GM18861 (cell line): ENCODE measurements at regions not wholly inside any gene's neighbourhood (a gene's known extent, or its start where the extent isn't known, plus 50 kb on each side); places are given as distances from the start of the nearest gene placed in this dataset.
"Not testable (repeated sequence)": the region's sequence is repeated elsewhere in the genome, so short reads cannot be mapped to it uniquely, and the experiment has no call there.

Experiments used
- ATAC-seq: cut with Tn5 transposase; IDR thresholded peaks from one replicate; pipeline ENCODE4 v1.9.1; 2021; ENCODE audit not compliant: unreplicated experiment

- ATAC-seq, result not testable (repeated sequence)
Observed at GRCh38 chr3:164003016-164003415, 1075.3 kb downstream of the SI start.

GRCh38 chr3:163983940-163984339, 1094.4 kb downstream of the SI start:
- ATAC-seq, result no peak

GRCh38 chr3:163971861-163972260, 1106.4 kb downstream of the SI start:
- ATAC-seq, result no peak

DNA sequence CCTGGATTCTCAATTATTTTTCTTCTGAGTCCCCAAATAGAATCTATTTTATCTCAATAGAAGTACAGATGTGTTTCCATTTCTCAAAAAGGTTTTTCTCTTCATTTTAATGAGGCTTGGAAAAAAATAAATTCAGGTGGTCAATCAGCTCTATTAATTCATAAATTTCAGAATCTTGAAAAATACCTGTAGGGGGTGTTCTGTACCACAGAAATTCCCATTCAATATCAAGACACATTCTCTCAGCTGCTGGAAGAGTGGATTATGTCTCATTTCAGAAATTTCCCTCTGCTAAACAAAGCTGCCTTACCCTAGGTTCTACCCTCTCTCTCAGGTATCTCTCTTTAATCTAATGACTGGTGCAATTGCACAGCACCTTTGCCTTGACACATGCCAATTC, 1121.2 kb downstream of the SI start:
- ATAC-seq, result no peak

DNA sequence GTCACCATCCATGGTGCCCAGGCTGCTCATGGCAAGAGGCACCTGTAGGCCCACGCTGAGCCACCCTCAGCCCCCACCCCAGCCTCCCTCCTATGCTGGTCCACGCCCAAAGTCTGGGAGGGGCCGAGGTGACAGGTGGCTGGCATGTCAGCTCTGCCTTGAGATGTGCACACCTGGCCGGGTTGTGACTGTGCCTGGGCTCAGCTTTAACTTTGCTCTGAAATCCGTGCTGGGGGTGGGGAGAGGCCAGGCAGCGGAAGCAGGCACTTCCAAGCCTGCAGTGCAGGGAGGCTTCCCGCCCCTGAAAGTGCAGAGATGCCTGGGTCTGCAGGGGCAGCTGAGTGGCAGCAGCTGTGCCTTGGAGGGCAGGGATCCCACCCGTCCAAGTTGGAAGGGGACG, 1124.8 kb downstream of the SI start:
- ATAC-seq, result no peak

DNA sequence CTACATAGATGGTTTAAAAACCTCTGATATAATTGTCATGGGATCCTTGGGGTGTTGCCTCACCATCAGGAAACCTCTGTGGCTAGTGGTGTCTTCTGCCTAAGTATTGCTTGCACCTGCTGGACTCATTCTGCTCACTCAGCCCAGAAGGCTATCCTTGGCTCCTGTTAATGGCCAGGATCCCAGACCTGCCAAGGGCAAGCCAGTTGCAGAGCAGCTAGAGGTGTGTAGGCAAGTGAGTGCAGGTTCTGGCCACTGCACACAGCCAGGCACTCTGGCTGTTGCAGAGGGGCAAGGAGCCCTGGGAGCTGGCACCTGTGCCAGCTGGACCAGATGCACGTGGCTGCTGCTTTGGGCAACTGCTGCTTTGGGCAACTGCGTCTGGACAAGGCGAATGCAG, 1125.8 kb downstream of the SI start:
- no peak for ATAC-seq

GRCh38 chr3:163951397-163951987, 1126.8 kb downstream of the SI start:
- ATAC-seq, result no peak

GRCh38 chr3:163946785-163947184, 1131.5 kb downstream of the SI start:
- ATAC-seq, result no peak

DNA sequence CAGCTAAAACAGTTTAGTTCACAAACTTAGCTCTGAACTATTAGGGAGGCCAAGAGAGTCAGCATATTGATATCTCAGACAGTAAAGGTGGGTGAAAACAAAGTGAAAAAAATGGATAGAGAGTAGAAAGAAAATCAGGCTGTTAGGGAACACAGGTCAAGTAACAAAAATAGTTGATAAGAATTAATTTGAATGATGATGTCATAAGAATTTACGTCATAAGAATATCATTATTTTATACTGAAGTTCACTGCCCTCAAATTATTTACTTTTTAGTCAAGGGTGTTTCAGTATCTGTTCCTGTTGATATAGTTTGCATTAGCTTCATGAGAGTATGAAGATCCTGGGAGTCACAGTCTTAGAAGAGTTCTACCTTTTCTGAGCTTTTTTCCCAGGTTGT, 1134.6 kb downstream of the SI start:
- no peak for ATAC-seq

GRCh38 chr3:163939926-163940325, 1138.4 kb downstream of the SI start:
- ATAC-seq, result no peak

GRCh38 chr3:163936543-163936942, 1141.8 kb downstream of the SI start:
- no peak for ATAC-seq

DNA sequence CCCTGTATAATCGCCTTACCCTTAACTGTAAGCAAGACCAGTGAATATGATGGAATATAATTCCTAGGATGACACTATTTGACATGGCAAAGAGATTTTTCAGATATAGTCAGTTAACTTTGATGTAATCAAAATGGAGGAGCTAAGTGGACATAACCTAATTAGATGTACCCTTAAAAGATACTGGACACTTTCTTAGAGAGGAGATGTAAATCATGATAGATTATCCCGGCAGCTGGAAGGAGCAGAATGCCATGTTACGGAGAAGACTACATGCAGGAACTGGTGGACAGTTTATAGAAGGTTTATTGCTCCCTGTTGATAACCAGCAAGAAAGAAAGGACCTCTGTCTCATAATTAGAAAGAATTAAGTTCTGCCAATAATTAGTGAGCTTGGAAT, 1142.9 kb downstream of the SI start:
- ATAC-seq, result no peak

- ATAC-seq, result no peak
Observed at GRCh38 chr3:163929069-163929652, 1149.1 kb downstream of the SI start.

DNA sequence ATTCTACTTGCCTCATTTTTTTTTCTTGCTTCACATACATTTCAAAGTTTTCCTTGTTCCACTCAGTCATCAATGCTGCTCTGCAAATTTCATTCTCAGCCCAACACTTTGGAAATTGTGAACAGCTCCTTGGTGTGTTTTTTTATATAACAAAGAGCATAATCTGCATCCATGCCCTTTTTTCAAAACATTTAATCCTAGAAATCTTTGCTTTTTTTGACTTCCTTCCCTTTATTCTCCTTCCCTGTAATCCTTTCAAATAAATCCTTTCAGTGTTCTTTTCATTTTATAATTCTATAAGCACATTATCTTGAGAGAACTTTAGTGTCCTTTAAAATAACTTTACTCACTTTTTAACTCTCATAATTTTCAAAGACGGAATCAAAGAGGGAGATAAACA, 1150.8 kb downstream of the SI start:
- no peak for ATAC-seq

DNA sequence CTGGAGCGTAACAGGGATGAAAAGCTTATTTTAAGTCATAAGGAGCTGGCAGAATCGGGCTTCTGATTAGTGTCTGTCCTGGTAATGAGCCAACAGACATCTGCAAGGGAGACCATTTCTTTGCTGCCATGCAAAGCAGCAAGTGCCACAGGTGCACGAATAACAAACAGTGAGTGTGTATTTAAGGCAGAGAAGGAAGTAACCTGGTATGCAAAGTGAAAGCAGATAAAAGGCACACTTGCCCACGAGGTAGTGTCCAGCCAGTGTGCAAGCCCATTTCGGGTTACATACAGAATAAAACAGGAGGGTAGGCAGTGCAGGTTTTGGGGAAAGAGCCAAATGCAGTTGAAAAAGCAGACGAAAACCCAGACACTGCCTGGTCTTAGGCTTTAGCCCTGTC, 1153.7 kb downstream of the SI start:
- no peak for ATAC-seq

DNA sequence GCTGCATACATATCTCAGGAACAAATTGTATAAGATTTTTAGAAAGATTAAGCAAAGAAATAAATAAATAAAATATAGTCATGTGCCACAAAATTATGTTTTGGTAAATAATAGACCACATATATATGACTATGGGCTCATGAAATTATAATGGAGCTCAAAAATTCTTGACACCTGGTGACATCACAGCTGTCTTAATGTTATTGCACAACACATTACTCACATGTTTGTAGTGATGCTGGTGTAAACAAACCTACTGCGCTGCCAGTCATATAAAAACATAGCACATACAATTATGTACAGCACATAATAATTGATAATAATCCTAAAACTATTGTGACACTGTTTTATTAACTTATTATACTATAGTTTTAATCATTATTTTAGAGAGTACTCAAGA, 1159.1 kb downstream of the SI start:
- ATAC-seq, result no peak

GRCh38 chr3:163916596-163917560, 1161.4 kb downstream of the SI start:
- no peak for ATAC-seq

DNA sequence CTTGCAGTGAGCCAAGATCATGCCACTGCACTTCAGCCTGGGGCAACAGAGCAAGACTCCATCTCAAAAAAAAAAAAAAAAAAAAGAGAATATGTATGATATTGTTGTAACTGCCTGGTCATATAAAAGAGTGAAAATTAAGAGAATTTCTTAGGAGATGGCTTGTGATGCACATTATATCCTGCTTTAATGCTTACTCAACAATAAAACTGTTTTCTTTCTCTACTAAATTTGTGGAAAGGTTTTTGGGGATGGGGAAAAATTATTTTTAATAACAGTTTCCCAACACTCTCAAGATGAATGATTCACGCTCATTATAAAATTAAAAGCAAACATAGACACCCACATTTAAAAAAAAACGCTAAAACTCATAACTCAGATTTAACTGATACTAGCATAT, 1163.0 kb downstream of the SI start:
- no peak for ATAC-seq

GRCh38 chr3:163914567-163914966, 1163.7 kb downstream of the SI start:
- ATAC-seq, result no peak

- ATAC-seq, result no peak
Observed at GRCh38 chr3:163891771-163892170, 1186.5 kb downstream of the SI start.

DNA sequence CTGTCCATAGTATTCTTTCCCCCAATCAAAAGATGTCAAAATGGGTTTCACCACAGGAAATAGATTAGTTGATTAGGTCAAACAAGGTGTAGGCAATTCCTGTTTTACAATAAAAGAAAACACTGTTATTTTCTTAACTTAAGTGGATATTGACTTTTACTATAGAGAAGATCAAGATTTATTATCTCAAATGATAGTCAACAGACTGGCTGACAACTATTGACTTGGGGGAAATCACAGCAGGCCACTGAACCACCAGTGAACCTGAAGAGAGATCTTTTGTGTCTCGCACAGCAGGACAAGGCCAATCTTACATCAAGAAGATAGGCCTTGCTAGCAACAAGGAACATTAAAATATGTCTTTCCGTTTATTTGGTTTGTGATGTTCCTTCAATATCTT, 1187.6 kb downstream of the SI start:
- no peak for ATAC-seq

DNA sequence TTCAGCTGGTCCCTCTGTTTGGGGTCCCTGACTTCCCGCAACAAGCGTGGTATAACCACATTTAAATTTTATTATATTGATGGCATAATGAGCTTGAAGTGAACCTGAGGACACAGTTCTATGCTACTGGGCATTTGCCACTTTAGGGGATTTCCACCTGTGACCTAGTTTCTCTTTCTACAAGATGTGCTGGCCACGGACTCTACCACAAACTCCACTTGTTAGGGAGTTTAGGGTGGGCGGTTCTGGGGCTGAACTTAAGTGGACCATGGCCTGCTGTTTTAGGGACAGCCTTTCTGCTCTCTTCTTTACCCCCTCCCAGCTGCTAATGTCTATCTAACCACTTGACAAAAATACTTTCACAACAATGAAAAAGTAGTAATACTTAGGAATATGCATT, 1199.1 kb downstream of the SI start:
- no peak for ATAC-seq
